ENCODE measurements at regions not wholly inside any gene's neighbourhood (a gene's known extent, or its start where the extent isn't known, plus 50 kb on each side); places are given as distances from the start of the nearest gene placed in this dataset.

- no peak for TF ChIP-seq CHD7 (IDR thresholded peaks at IDR 0.05; ENCODE audit: insufficient replicate concordance, low read length)
Observed at GRCh38 chr15:25246641-25247406, 192.0 kb downstream of the UBE3A start (continued).
